HG03575 (cell line): ENCODE measurements at regions not wholly inside any gene's neighbourhood (a gene's known extent, or its start where the extent isn't known, plus 50 kb on each side); places are given as distances from the start of the nearest gene placed in this dataset.

Source experiments
- ATAC-seq: cut with Tn5 transposase; IDR thresholded peaks from one replicate; pipeline ENCODE4 v1.9.1; 2021; ENCODE audit not compliant: unreplicated experiment, insufficient number of reproducible peaks, low FRiP score; ENCODE audit errors: extremely low read depth

- no peak for ATAC-seq
These were observed 165.6 kb upstream of the NABP1 start for GRCh38 chr2:191512216-191512835.

DNA sequence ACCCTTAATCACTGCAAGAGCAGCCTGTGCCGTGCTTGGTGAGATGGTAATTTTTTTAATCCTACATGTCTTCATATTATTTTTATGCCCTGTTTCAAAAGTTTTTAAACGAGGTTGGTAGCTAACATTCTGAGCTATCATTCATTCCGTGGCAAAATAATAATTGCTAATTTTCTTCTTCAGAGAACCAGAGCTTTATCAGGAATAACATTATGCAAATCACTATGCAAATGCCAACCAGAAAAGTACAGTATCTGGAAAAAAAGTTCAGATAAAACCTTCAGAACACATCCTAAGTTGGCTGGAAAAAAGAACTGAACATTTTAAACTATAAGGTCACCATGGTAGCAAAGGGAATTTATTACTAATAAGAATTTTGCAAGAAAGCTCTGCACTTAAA is 165.1 kb upstream of the NABP1 start:
- ATAC-seq, result no peak

- ATAC-seq, result no peak
These were observed 163.3 kb upstream of the NABP1 start for GRCh38 chr2:191514613-191515012.

GRCh38 chr2:191515551-191515950 is 162.4 kb upstream of the NABP1 start:
- ATAC-seq, result no peak

DNA sequence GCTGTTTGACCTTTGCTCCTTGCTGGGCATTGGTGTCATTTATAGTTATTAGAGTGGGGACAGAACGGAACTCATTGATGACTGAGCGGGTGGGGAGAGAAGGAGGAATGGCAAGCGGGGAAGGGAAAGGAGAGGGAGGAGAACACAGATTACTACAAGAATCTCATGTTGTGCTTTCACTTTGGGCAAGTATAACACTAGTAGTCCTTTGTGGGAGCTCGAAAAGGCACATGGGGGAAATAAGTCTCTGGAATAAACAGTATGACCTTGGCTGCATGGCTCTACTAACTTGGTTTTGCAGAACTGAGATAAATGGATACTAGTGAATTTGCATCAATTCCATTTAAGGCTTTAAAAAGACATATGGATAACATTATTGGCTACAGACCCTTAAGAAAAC is 161.7 kb upstream of the NABP1 start:
- ATAC-seq, result no peak

GRCh38 chr2:191521608-191522208 is 156.2 kb upstream of the NABP1 start:
- no peak for ATAC-seq

- no peak for ATAC-seq
These were observed 155.3 kb upstream of the NABP1 start for GRCh38 chr2:191522478-191523120.

- no peak for ATAC-seq
These were observed 151.8 kb upstream of the NABP1 start for GRCh38 chr2:191526091-191526490.

DNA sequence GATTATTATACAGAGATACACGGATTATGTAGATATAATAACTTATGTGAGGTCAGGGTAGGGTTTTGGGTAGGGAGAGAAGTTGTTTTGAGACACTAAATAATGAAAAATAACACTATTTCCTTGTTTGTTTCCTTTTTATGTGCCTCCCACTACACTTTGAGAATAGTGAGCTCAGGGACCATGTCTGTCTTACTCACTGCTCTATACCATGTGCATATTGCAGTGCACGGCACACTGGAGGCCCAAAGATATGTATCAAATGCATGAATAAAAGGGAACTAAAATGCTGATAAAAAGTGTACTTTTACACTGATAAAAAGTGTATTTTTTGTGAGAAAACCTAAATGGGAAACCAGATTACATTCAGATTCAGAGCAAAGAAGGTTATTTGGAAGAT is 151.4 kb upstream of the NABP1 start:
- ATAC-seq, result no peak

DNA sequence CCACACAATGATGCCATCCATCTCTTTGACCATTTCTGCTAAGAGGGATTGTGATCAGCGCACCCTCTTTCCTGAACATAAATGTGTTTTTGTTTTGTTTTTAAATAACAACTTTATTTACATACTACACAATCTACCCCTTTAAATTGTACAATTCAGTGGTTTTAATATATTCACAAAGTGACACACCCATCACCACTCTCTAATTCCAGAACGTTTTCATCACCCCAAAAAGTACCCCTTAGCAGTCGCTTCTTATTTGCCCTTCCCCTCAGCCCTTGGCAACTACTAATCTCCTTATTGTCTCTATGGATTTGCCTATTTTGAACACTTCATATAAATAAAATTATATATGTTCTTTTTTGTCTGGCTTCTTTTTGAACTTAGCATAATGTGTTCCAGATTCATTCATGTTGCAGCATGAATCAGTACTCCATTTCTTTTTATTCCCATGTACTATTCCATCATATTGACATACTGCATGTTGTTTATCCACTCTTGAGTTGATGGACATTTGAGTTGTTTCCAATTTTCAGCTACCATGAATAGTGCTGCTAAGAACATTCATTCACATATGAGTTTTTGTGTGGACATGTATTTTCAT is 150.9 kb upstream of the NABP1 start:
- no peak for ATAC-seq

DNA sequence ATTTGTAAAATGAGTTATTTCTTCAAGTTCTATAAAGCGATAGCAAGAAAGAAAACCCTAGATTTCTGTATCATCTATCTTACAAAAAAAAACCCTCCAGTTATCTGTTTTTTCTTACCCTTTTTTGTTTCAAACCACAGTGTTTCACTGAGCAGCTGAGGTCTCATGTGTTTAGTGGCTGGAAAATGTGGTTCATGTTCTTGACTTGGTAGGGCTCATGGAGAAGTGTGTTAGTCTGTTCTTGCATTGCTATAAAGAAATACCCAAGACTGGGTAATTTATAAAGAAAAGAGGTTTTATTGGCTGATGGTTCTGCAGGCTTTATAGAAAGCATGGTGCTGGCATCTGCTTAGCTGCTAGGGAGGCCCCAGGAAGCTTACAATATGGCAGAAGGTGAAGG is 147.3 kb upstream of the NABP1 start:
- no peak for ATAC-seq

GRCh38 chr2:191533693-191534180 is 144.2 kb upstream of the NABP1 start:
- ATAC-seq, result no peak

GRCh38 chr2:191537921-191538320 is 140.0 kb upstream of the NABP1 start:
- no peak for ATAC-seq

GRCh38 chr2:191538334-191538903 is 139.5 kb upstream of the NABP1 start:
- ATAC-seq, result no peak

GRCh38 chr2:191539068-191539467 is 138.9 kb upstream of the NABP1 start:
- ATAC-seq, result no peak

DNA sequence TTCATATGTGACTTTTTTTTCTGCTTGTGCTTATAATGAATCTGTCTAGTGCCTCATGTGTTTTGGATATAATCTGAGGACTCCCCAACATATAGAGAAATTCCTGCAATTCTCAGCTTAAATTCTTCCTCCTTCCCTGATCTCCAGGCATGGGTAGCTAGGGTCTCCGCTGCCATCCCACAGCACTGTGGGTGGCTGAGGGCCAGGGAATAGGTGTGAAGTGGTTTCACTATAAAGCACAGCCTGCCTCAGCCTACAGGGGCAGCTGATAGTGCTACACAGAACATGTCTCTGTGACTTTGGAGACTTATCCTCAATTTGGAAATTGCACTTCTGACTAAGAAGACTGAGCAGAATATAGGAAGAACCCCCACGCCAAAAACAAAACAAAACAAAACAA is 137.3 kb upstream of the NABP1 start:
- no peak for ATAC-seq

DNA sequence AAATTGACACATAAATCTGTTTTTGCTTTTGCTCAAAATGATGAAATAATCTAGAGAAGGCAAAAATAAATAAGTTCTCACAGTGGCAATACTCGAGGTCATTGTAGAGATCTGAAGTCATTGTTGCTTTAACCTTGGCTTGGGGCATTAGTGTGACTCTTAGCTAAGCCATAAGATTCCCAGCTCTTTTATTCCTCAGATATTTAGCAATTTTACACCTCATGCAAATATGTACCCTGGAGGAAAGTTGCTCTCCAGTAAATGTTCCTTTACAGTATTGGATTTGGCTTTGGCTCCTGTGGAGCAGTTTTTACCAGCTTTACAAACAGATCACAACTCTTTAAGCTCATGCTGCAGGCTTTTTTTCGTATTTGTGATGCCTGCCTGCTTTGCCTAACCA is 134.2 kb upstream of the NABP1 start:
- ATAC-seq, result no peak

DNA sequence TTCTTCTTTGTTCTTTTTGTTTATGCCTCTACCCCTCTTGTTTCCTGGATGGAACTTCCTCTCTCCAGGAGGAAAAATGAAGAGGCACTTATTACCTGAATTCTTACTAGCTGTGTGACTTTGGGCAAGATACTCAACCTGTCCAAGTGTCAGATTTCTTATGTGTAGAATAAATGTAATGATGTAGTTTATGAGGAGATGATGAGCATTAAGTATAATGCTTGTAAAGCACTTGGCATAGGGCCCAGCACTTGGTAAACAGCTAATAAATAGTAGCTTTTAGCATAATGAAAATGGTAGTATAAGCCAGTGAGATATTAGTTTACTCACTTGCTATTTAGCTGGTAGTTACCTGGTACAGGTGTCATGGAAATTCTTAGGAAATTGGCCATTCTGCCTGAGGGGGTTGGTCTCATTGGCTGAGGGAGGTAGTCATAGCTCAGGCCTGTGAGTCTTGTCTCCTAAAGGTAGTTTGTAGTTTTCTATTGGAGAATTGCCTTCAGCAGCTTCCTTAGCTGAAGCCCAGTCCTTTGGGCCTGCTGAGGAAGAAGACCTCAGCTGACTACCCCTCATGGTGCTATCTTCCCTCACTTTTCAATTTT is 133.4 kb upstream of the NABP1 start:
- no peak for ATAC-seq

- no peak for ATAC-seq
These were observed 132.6 kb upstream of the NABP1 start for GRCh38 chr2:191545361-191545760.
